ELF-1 (cell line): ENCODE measurements at regions not wholly inside any gene's neighbourhood (a gene's known extent, or its start where the extent isn't known, plus 50 kb on each side); places are given as distances from the start of the nearest gene placed in this dataset.

Experiments
- DNase-seq: peaks from one replicate; pipeline ENCODE4 v3.0.0-alpha.2; 2016; ENCODE audit warnings: low read depth, low spot score

DNA sequence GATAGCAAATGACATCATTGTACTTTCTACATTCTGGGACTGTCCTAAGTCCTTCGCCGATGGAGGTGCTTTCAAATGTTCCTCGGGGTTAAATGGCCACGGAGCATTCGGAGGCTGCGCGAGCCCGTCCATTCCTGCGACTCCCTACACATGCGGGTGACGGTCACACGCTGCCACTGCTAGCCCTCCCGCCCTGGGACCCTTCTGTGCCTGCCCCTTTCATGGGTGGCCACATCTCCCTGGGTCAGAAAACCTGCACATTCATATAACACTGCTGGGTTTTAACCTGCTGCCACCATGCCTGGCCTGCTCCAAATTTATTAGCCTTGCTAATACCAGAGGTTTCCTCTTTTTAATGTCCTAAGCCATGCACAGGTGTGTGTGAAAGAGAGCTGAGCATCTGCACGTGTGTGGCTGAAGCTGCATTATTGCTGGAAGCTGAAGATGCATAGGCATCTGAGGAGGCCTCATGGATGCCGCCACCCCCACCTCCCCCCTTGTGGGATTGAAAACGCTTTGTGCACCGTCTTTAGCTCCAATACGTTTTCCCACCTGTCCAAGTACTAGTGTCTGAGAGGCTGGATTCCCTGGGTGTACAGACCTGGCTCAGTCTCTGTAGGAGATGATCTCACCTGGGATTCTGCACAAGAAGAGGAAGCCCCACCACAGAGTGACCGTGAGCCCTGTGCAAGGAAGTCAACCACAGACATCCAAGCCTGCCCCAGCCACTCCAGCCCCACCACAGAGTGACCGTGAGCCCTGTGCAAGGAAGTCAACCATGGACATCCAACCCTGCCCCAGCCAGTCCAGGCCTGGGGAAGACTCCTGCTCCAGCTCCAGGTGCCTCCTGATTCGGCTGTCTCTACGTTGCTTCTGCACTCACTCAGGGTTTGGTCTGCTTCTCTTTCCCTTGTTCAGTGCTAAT is 626.4 kb downstream of the BRD1 start:
- no peak for DNase-seq

DNA sequence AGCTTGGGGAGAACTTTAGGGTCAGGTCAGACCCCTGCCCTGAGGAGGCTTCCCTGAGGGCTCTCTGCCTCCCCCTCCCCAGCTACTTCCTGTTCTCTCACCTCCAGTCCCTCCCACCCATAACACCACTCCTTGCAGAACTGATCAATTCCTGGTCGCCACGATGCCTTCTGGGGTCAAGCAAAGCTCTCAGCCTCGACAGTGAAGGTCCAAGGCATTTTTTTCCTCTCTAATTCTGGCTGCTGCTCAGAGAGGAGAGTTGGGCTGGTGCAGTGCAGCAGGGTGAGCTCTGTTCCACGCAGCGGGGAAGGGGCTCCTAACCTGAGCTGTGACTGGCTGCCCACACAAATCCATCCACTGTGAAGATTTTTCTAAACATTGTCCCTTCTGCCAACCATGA is 628.4 kb downstream of the BRD1 start:
- DNase-seq, result no peak

DNA sequence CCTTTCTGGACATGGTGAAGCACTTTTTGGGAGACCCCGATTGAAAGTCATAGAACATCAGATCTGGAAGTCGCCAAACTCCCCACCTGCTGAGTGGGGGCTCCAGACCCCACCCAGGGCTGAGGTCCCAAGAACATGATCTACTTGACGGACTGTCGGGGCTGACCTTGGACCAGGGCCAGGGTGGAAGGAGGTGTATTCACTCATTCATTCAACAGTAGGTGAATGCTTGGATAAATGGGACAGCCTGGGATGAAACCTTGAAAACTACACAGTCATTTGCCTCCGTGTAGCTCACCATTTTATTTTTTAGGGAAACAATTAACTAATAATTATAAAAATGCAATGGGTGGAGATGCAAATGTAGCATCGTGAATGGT is 629.0 kb downstream of the BRD1 start:
- DNase-seq, result no peak

DNA sequence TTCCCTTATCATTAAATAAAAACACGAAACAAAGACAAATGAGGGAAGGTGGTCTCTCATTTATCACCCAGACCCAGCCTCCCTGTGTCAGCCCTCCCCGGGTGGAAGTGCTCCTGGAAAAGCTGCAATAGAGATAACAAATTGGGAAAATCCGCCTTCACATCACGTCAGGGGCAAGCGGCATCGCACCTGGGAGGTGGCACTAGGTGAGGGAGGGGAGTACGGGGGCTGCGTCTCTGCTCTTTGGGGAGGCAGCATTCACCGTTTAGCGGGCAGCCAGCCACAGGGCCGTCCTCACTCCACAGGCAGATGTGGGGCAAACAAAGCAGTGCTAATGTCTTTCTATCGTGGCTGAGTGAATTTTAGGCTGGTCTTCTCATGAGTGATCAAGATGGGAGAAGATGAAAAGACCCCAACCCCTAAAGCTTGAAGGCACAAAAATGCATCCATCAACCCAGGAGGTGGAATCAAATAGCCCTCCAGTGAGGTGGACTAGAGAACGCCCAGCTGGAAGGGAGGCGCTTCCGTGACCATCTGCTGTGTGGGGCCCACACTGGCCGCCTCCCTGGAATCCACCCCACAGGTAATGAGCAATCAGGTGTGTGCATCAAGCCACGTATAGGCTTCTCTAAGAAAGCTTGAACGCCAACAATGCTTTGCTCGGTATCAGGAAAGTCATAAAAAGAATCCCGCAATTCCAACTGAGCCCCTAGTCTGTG is 629.5 kb downstream of the BRD1 start:
- DNase-seq, result no peak

DNA sequence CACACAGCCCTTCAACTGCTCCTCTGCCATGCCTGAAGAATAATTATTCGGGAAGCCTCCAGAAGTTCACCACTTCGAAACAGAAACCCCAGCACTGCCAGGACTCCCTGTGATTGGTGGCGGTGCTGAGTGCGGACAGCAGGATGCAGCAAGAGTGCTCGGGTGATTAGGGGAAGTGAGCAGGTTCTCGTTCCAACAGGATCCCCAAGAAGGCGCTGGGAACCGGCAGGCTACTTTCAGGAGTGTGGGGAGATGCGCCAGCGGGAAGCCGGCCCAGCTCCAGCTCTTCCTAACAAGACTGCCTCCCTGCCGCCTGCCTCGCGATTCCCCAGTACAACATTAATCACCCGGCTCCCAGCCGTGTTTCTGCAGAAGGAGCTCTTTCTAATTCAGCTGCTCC is 630.2 kb downstream of the BRD1 start:
- DNase-seq, result peak; percentile 31

DNA sequence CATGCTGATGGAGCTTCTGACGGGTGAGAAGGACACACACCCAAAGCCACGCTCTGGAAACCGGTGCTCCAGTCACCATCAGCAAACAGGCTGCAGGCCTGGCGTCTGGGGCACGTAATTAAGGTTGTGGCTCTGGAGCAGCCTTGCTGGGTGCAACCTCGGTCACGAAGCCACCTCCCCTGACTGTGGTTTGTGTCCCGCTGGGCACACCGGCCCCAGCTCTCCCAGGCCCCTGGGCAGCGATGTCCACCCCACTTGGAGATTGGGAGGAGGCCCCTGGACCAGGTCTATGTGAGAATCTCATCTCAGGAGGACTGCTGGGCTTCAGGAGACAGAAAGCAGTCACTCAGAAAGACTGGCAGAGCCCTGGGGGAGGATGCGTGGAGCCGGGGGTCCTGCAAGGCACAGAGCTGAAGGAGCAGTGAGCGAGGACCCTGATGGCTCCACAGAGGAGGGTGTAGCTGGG is 631.6 kb downstream of the BRD1 start:
- no peak for DNase-seq

DNA sequence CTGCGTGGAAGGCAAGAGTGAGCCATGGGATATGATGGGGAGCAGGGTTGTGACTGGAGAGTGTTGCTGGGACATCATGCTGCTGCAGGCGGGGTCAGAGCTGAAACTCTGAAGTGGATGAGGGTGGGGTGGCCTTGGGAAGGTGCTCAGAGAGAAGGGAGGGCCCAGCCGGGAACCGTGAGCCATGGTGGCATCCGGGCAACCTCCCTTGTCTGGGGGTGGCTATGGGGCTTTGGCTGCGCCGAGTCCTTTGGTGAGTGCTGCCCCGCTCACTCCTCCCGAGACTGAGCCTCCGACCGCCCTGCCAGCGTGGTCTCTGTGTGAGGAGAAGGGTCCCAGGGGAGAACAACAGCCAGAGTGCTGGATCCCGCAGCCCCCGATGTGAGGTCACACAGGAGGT is 632.0 kb downstream of the BRD1 start:
- DNase-seq, result no peak

DNA sequence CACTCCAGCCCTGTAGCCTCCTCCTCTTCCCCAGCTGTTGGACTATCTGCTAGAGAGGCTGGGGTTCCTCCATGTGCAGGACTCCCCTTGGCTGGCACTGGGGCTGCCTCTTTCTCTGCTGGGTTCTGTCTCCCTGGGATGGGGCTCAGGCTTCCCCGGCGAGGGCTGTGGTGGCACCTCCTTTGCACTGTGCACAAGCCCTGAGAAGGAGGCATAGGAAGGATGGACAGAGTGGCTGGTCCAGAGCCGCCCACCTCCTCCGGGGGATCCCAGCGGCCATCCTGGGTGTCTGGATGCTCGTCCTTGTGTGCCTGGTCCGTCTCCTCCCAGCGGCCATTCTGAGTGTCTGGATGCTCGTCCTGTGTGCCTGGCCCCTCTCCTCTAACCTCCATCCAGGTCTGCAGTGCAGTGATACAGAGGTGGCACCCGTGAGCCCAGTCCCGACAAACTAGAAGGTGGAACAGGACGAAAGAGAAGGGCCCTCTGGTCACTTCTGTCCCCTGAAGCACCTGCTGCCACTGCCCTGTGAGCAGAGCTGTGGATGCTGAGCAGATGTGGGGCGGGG is 633.7 kb downstream of the BRD1 start:
- no peak for DNase-seq

DNA sequence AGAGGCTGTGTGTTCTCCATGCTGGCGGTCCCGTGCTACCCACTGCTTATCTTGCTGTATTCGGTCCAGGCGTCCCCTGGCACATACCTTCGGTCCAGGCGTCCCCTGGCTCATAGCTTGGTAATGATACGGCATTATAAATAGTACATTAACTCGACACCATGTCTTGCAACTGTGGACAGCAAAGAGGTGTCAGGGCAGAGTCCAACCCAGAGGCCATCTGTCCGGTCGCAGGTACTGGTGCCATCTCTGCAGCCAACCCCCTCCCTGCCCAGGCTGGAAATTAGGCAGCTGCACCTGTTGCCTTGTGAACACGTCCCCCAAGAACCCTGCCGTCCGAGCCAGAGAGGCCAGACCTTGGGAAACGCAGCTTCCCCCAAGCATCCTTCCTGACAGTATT is 634.3 kb downstream of the BRD1 start:
- no peak for DNase-seq

DNA sequence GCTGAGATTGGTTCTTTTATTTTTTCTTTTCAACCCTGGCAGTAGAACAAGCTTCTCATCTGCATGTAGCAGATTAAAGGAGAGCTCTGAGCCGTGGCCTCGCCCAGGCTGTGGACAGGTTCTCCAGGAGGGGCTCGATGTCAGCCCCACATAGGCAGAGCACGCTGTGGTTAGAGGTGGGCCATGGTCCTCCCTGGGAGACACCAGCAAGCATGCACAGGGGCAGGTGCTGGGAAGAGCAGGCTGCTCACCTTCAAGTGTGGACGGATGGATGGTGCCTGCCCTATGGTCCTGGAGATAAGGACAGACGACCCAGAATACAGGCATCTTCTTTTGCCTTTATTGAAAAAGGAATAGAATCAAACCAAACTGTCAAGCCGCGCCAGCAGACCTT is 634.8 kb downstream of the BRD1 start:
- no peak for DNase-seq

DNA sequence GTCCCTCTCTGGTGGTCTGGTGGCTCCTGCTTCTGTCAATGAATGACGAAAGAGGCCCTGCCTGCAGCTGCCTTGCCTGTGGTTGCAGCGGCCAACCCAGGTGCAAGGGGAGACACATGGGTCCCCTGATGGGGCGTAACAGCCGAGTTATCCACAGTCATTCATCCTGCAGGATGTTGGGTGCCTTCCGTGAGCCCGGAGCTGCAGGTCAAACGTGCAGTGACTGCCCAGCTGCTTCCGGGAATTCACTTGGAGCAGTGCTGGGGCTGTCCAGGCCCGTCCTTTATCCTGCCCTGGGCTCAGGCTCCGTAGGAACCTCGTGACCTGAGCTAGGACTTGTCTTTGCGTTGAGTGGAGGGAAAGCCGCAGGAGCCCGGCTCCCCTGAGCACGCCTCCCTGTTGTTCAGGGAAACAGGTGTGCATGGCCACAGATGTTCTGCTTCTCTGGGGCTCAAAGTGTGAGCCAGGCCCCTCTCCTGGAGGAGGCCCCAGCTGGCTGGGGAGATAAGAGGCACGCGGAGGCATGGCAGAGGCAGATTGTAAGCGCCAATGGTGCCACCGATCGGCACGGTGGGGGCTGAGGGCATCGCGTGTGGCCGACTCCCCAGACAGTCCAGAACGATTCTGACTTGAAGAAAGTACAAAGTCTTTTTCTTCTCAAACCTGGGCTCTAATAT is 635.4 kb downstream of the BRD1 start:
- no peak for DNase-seq

DNA sequence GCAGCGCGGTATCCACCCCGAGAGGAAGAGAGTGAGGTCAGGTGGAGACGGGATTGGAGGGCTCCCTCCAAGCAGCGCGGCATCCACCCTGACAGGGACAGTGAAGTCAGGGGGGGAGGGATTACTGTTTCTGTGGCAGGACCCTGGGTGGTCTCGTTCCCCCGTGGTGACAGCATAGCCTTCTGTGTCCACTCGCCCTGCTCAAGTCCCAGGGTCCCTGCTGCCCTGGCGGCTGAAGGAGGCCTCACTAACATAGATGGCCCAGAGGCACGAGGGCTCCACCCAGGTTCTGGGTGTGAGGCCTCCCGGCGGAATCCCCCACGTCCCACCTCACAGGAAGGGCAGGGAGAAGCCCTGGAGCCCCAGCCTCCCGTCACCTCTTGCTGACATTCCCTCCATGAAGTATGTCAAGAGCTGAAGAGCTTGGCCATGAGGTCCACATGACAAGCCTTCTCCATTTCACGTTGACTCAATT is 636.1 kb downstream of the BRD1 start:
- DNase-seq, result no peak

DNA sequence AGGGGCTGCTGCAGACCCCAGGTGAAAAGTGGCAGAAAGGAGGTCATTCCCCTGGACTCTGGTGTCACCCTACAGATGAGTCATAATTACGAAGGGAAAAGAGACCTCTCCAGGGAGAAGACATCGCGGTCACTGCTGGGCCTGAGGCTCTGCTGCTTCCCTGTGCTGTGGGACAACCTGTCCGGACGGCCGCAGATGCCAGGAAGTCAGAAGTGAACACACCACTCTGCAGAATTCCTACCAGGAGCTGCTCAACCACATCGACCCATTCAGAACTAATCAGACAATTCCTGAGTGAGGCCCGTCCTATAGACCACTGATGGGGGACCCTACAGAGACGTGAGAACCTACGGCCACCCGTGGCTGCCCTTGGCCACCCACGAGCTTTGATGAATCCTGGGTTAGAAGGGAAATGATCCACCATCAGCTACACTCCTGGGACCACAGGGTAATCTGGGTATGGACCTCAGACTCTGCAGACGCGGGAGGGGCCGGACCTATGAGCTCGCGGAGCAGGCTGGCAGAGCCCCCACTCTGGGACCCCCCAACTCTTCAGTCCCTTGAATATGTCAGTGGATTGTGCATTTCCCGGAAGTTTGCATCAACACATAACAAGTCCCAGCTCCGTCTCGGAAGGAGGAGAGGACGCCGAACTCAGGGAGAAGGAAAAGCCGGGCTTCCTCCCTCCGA is 636.7 kb downstream of the BRD1 start:
- no peak for DNase-seq

DNA sequence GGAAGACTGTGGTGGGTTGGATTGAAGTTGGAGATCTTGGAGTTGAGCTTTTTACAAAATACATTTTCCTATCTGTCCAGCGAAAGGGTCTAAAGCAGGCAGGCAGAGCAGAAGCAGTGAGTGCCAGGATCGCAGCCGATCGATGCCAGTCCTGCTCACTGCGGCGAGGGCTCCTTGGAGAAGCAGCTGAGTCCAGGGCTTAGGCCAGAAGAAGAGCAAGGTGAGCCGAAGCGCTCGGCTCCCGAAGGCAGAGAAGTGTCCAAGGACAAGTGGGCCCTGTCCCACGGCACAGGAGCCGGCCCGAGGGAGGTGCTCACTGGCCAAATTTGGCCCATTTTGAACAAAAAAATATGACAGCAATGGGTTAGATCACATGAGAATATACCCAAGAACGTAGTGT is 637.8 kb downstream of the BRD1 start:
- no peak for DNase-seq

DNA sequence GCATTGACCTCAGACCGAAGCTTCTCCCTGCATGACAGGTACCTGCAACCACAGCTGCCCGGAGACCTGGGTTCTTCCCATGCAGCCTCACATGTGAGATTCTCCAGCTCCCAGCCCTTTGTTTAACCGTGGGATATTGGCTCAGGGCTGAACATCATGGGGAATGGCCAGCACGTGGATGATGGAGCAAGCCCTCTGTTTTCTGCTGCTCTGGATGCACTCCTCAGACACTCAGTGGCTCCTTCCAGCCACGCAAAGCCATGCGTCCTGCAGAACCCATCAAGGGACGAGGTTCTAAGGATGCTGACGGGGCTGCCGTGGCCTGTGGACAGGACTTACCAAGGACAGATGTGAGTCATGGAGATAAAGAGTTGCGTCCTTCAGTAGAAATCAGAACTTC is 639.1 kb downstream of the BRD1 start:
- no peak for DNase-seq

DNA sequence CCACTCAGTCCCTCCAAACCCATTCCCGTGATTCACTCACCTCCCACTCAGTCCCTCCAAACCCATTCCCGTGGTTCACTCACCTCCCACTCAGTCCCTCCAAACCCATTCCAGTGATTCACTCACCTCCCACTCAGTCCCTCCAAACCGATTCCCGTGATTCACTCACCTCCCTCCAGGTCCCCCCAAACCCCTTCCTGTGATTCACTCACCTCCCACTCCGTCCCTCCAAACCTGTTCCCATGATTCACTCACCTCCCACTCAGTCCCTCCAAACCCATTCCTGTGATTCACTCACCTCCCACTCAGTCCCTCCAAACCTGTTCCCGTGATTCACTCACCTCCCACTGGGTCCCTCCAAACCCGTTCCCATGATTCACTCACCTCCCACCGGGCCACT is 639.6 kb downstream of the BRD1 start:
- no peak for DNase-seq

DNA sequence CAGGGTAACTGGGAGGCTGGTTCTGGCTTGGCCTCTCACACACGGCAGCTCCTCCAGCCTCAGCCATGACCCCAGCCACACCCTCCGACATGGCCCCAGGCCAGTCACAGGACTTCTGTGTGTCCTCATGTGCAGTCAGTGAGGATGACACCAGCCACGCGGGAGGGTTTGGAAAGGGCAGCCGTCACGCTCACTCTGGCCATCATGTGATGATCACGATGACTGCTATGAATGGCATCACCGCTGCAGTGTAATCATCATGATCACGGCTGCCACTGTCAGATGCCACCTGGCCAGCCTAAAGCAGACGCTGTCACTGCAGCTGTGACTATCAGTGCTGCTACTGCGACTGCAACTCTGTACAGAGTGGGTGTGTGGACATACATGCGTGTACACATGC is 640.9 kb downstream of the BRD1 start:
- no peak for DNase-seq

DNA sequence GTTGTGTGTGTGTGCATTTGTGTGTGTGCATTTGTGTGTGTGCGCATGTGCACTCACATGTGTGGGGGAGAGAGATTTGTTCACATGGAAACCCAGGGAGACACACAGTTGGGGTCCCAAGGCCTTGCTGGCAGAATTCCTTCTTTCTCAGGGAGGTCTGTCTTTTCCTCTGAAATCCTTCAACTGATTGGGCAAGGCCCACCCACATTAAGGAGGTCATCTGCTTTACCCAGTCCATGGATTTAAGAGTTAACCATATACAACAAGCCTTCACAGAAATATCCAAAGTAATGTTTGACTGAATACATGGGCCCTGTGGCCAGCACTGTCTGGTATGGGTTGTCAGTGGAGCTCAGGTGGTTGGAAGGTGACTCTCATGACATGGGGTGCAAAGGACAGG is 641.4 kb downstream of the BRD1 start:
- DNase-seq, result no peak

DNA sequence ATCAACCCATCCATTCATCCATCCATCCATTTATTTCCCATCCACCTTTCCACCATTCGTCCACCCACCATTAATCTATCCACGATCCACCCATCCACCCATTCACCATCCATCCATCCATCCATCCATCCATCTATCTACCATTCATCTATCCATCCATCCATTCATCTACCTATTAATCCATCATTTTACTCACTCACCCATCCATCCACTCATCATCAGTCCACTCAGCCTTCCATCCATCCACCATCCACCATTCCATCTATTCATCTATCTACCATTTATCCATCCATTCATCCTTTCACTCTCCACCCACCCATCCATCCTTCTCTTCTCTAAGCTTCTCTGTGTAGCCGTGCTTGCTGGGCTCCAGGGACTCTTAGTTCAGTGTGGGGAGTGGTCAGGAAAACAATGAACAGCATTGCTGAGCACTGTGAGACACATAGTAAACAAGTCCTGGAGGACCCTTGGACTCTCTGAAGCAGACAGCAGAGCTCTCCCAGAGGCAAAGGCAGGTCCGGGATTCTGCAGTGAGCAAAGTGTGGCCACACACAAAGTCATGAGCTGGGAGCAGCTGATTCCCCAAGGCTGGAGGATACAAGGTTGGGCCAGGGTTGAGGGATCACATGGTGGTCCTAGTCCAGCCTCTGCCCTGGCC is 642.2 kb downstream of the BRD1 start:
- DNase-seq, result no peak

DNA sequence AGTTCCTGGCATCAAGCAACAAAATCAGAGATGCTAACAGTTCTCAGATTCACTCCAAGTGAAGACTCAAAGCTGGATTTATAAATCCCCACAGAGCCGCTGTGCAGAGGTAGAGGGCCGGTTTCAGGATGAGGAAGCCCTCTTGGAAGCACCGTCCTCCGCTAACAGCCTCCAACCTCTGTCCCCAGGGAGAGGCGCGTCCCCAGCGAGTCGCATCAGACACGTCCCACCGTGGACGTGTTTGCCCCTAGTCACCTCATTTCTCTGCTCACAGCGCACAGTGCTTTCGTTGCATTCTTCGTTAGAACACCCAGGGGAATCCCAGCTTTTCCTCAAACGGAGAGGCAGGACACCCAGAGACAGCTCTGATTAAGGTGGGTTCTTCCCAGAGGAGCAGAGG is 642.9 kb downstream of the BRD1 start:
- DNase-seq, result no peak

DNA sequence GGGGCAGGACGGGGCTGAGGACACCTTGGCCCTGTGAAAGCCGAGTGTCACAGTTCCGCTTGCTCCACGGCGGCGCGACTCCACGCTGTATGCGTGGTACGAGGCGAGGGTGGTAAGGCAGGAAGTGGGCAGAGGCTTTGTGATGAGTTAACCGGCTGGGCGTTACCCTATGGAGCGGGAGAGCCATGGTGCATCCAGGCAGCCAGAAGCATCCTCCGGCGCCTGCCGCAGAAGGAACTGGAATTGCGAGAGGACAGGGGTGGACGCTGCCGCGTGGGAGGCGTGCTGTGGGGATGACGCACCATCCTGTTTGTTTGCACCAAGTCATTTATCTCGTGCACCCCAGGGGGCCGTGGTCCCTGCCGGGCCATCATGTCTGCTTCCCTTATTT is 643.9 kb downstream of the BRD1 start:
- no peak for DNase-seq
